KOPT-K1 (cell line): ENCODE measurements at regions not wholly inside any gene's neighbourhood (a gene's known extent, or its start where the extent isn't known, plus 50 kb on each side); places are given as distances from the start of the nearest gene placed in this dataset.

Experiments used
- H3K27ac ChIP-seq: fragments of 200-600 bp; sonication (generic); 2 replicates; pipeline ENCODE4 v1.5.1; 2016; ENCODE audit warnings: antibody characterized with exemption, mild to moderate bottlenecking, low read depth, low read length; ENCODE audit not compliant: poor library complexity, severe bottlenecking
- H3K36me3 ChIP-seq: fragments of 200-600 bp; sonication (generic); 2 replicates; pipeline ENCODE4 v1.5.1; 2017; ENCODE audit warnings: antibody characterized with exemption, mild to moderate bottlenecking, low read length, moderate library complexity; ENCODE audit not compliant: insufficient read depth
- H3K9me3 ChIP-seq: fragments of 200-600 bp; sonication (generic); 2 replicates; pipeline ENCODE4 v1.5.1; 2017; ENCODE audit warnings: antibody characterized with exemption, low read length, mild to moderate bottlenecking; ENCODE audit not compliant: insufficient read depth, poor library complexity, severe bottlenecking

GRCh38 chr2:139867601-139868226 is 1087.5 kb upstream of the NXPH2 start:
- no peak overlapping the region for H3K27ac ChIP-seq
- H3K36me3 ChIP-seq, result no peaks in the 10 kb centered on the region
- H3K9me3 ChIP-seq, result no peaks in the 10 kb centered on the region

GRCh38 chr2:139864821-139865302 is 1084.7 kb upstream of the NXPH2 start:
- H3K9me3 ChIP-seq, result no peaks in the 10 kb centered on the region
- H3K36me3 ChIP-seq, result no peaks in the 10 kb centered on the region
- no peak overlapping the region for H3K27ac ChIP-seq

GRCh38 chr2:139854769-139855483 is 1074.7 kb upstream of the NXPH2 start:
- no peaks in the 10 kb centered on the region for H3K36me3 ChIP-seq
- H3K9me3 ChIP-seq, result no peaks in the 10 kb centered on the region
- no peak overlapping the region for H3K27ac ChIP-seq

GRCh38 chr2:139850254-139850890 is 1070.2 kb upstream of the NXPH2 start:
- Histone ChIP-seq H3K36me3 (no peaks in the 10 kb centered on the region), H3K9me3 (no peaks in the 10 kb centered on the region), H3K27ac (no peak overlapping the region)

GRCh38 chr2:139836769-139837168 is 1056.6 kb upstream of the NXPH2 start:
- H3K27ac ChIP-seq, result no peak overlapping the region
- H3K9me3 ChIP-seq, result no peaks in the 10 kb centered on the region
- no peaks in the 10 kb centered on the region for H3K36me3 ChIP-seq

GRCh38 chr2:139835101-139835500 is 1054.9 kb upstream of the NXPH2 start:
- no peaks in the 10 kb centered on the region for H3K36me3 ChIP-seq
- H3K27ac ChIP-seq, result no peak overlapping the region
- no peaks in the 10 kb centered on the region for H3K9me3 ChIP-seq

- Histone ChIP-seq H3K36me3 (no peaks in the 10 kb centered on the region), H3K27ac (no peak overlapping the region), H3K9me3 (no peaks in the 10 kb centered on the region)
These were observed 1047.8 kb upstream of the NXPH2 start for GRCh38 chr2:139828011-139828410.

GRCh38 chr2:139825726-139826125 is 1045.5 kb upstream of the NXPH2 start:
- Histone ChIP-seq H3K36me3 (no peaks in the 10 kb centered on the region), H3K27ac (no peak overlapping the region), H3K9me3 (no peaks in the 10 kb centered on the region)

- no peak overlapping the region for H3K27ac ChIP-seq
- no peaks in the 10 kb centered on the region for H3K9me3 ChIP-seq
- no peaks in the 10 kb centered on the region for H3K36me3 ChIP-seq
These were observed 1039.1 kb upstream of the NXPH2 start for GRCh38 chr2:139819273-139819796.

GRCh38 chr2:139814458-139814857 is 1034.3 kb upstream of the NXPH2 start:
- Histone ChIP-seq H3K9me3 (no peaks in the 10 kb centered on the region), H3K27ac (no peak overlapping the region), H3K36me3 (no peaks in the 10 kb centered on the region)

- no peaks in the 10 kb centered on the region for H3K9me3 ChIP-seq
- H3K27ac ChIP-seq, result no peak overlapping the region
- H3K36me3 ChIP-seq, result no peaks in the 10 kb centered on the region
These were observed 1033.2 kb upstream of the NXPH2 start for GRCh38 chr2:139813340-139813739.

GRCh38 chr2:139805441-139805840 is 1025.3 kb upstream of the NXPH2 start:
- H3K9me3 ChIP-seq, result no peaks in the 10 kb centered on the region
- no peaks in the 10 kb centered on the region for H3K36me3 ChIP-seq
- H3K27ac ChIP-seq, result no peak overlapping the region

GRCh38 chr2:139798391-139798790 is 1018.2 kb upstream of the NXPH2 start:
- Histone ChIP-seq H3K27ac (no peak overlapping the region), H3K9me3 (no peaks in the 10 kb centered on the region)

GRCh38 chr2:139790807-139791752 is 1010.9 kb upstream of the NXPH2 start:
- Histone ChIP-seq H3K27ac (no peak overlapping the region), H3K9me3 (no peaks in the 10 kb centered on the region), H3K36me3 (no peaks in the 10 kb centered on the region)

More at GRCh38 chr2:139798391-139798790, 1018.2 kb upstream of the NXPH2 start:
- H3K36me3 ChIP-seq, result no peaks in the 10 kb centered on the region
